GM12874 (cell line): ENCODE measurements at regions not wholly inside any gene's neighbourhood (a gene's known extent, or its start where the extent isn't known, plus 50 kb on each side); places are given as distances from the start of the nearest gene placed in this dataset.

Experiments
- CTCF ChIP-seq: IDR thresholded peaks from 2 replicates; pipeline ENCODE4 v1.5.1; 2011; ENCODE audit warnings: low read depth, mild to moderate bottlenecking, control low read depth, low read length, moderate library complexity; ENCODE audit not compliant: insufficient read depth

GRCh38 chr20:60453388-60454246 is 495.4 kb downstream of the CDH26 start:
- TF ChIP-seq CTCF = no peak

- TF ChIP-seq CTCF = no peak
These were observed 496.3 kb downstream of the CDH26 start for GRCh38 chr20:60454491-60454890.

- TF ChIP-seq CTCF = no peak
These were observed 497.0 kb downstream of the CDH26 start for GRCh38 chr20:60455272-60455671.

- TF ChIP-seq CTCF = no peak
These were observed 501.0 kb downstream of the CDH26 start for GRCh38 chr20:60459212-60459611.

- TF ChIP-seq CTCF = no peak
These were observed 503.8 kb downstream of the CDH26 start for GRCh38 chr20:60461993-60462392.

GRCh38 chr20:60463798-60464197 is 505.6 kb downstream of the CDH26 start:
- no peak for TF ChIP-seq CTCF

DNA sequence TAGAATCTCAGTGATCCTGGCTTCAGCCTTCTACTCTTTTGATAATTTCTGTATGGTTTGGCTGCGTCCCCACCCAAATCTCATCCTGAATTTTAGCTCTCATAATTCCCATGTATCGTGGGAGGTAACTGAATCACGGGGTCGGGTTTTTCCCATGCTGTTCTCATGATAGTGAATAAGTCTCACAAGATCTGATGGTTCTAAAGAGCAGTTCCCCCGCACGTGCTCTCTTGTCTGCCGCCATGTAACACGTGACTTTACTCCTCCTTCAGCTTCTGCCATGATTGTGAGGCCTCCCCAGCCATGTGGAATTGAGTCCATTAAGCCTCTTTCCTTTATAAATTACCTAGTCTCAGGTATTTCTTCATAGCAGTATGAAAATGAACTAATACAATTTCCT is 507.2 kb downstream of the CDH26 start:
- no peak for TF ChIP-seq CTCF
